ENCODE measurements at regions not wholly inside any gene's neighbourhood (a gene's known extent, or its start where the extent isn't known, plus 50 kb on each side); places are given as distances from the start of the nearest gene placed in this dataset.

- DNase-seq (no peak), ATAC-seq (no peak)
- peaks cover 7% of the 10 kb centered on the region for H3K27me3 Mint-ChIP-seq
- H3K36me3 Mint-ChIP-seq (ENCODE audit: low read depth), result no peaks in the 10 kb centered on the region
- H3K27ac Mint-ChIP-seq, result no peak overlapping the region
- H3K4me1 Mint-ChIP-seq (ENCODE audit: low read depth), result no peaks in the 10 kb centered on the region
- ChIA-PET CTCF (no interaction called here), POLR2A (no interaction called here)
- no peak overlapping the region for H3K4me3 Mint-ChIP-seq
- intact Hi-C loops (cut with micrococcal nuclease), result no loop called here
- no peak for TF ChIP-seq CTCF (IDR thresholded peaks at IDR 0.05)
- H3K9me3 Mint-ChIP-seq, result peaks cover 9% of the 10 kb centered on the region
Measured at GRCh38 chr3:137222736-137223225, 265.0 kb downstream of the IL20RB start.

- peaks cover 7% of the 10 kb centered on the region for H3K27me3 Mint-ChIP-seq
- H3K27ac Mint-ChIP-seq, result no peak overlapping the region
- POLR2A ChIA-PET, result no interaction called here
- H3K4me3 Mint-ChIP-seq, result no peak overlapping the region
- no peaks in the 10 kb centered on the region for H3K36me3 Mint-ChIP-seq (ENCODE audit: low read depth)
- H3K4me1 Mint-ChIP-seq (ENCODE audit: low read depth), result no peaks in the 10 kb centered on the region
- H3K9me3 Mint-ChIP-seq, result peaks cover 9% of the 10 kb centered on the region
- intact Hi-C loops (cut with micrococcal nuclease), result no loop called here
- TF ChIP-seq CTCF (IDR thresholded peaks at IDR 0.05), result no peak
- ATAC-seq (no peak), DNase-seq (no peak)
- CTCF ChIA-PET, result no interaction called here
Measured at GRCh38 chr3:137224464-137224863, 266.7 kb downstream of the IL20RB start.

GRCh38 chr3:137242836-137243400 is 285.1 kb downstream of the IL20RB start:
- Mint-ChIP-seq H3K27ac (no peak overlapping the region), H3K9me3 (peaks cover 2% of the 10 kb centered on the region), H3K36me3 (ENCODE audit: low read depth) (no peaks in the 10 kb centered on the region), H3K4me3 (no peak overlapping the region), H3K4me1 (ENCODE audit: low read depth) (no peaks in the 10 kb centered on the region), H3K27me3 (no peaks in the 10 kb centered on the region)
- intact Hi-C loops (cut with micrococcal nuclease), result no loop called here
- no peak for TF ChIP-seq CTCF (IDR thresholded peaks at IDR 0.05)
- ATAC-seq, result no peak
- POLR2A ChIA-PET, result no interaction called here
- no peak for DNase-seq
- CTCF ChIA-PET, result no interaction called here

GRCh38 chr3:137246491-137246890 is 288.7 kb downstream of the IL20RB start:
- no peak for ATAC-seq

More at GRCh38 chr3:137246491-137246890, 288.7 kb downstream of the IL20RB start:
- DNase-seq, result no peak
- intact Hi-C loops (cut with micrococcal nuclease), result no loop called here
- no peaks in the 10 kb centered on the region for H3K27me3 Mint-ChIP-seq
- peaks cover 2% of the 10 kb centered on the region for H3K9me3 Mint-ChIP-seq
- TF ChIP-seq CTCF (IDR thresholded peaks at IDR 0.05), result no peak
- H3K4me3 Mint-ChIP-seq, result no peak overlapping the region
- ChIA-PET CTCF (no interaction called here), POLR2A (no interaction called here)
- H3K27ac Mint-ChIP-seq, result no peak overlapping the region
- H3K4me1 Mint-ChIP-seq (ENCODE audit: low read depth), result no peaks in the 10 kb centered on the region
- no peaks in the 10 kb centered on the region for H3K36me3 Mint-ChIP-seq (ENCODE audit: low read depth)
